HepG2 (cell line): ENCODE measurements at regions not wholly inside any gene's neighbourhood (a gene's known extent, or its start where the extent isn't known, plus 50 kb on each side); places are given as distances from the start of the nearest gene placed in this dataset.

Experiments
- ATAC-seq: fragments of 200-7000 bp; cut with Tn5 transposase; 3 replicates; pipeline ENCODE4 v1.9.1; 2020; ENCODE audit warnings: mild to moderate bottlenecking, moderate library complexity
- BruUV-seq: library from RNA; stranded (reverse); fragments of 400-500 nt; replicated peaks from 2 replicates; lab custom pipeline; 2021; lab: Mats Ljungman, UMichigan
- CTCF ChIA-PET: fragments of 300-600 bp; formaldehyde crosslinking; extraction: SDS; loops from one replicate; lab custom pipeline; 2021; ENCODE audit warnings: low total read pairs, inconsistent platforms, low intra/inter-chr PET ratio; lab: Yijun Ruan, JAX
- POLR2A ChIA-PET: fragments of 350-600 bp; sonication (Branson Sonifier 250); formaldehyde crosslinking; loops from one replicate; lab custom pipeline; 2020; ENCODE audit warnings: antibody characterized with exemption, inconsistent platforms; lab: Yijun Ruan, JAX
- DNase-seq: peaks from one replicate; pipeline ENCODE4 v3.0.0-alpha.2; 2015; ENCODE audit warnings: low spot score
- FAIRE-seq: peaks from 3 replicates; lab custom pipeline; 2011; peaks lifted over from hg19 to GRCh38; lab: Jason Lieb, UNC
- H2AFZ ChIP-seq: one replicate; pipeline ENCODE4 v1.6.1; 2011; ENCODE audit warnings: low read length, inconsistent platforms
- H3K27ac ChIP-seq: fragments of 300-600 bp; 3 replicates; pipeline ENCODE4 v1.8.0; 2011; ENCODE audit warnings: mixed run types, mild to moderate bottlenecking, mixed read lengths, low read length, inconsistent platforms; ENCODE audit not compliant: insufficient read depth; ENCODE audit errors: extremely low read length
- H3K27me3 ChIP-seq, 2 experiments: fragments of 200-600 bp in 1 of 2; 2 replicates in 1 of 2; 3 replicates in 1 of 2; pipeline versions ENCODE4 v1.6.0 to v1.8.0; 2011; ENCODE audit warnings: low read length in 2 of 2, mild to moderate bottlenecking in 2 of 2, moderate library complexity in 2 of 2, inconsistent platforms in 1 of 2; ENCODE audit not compliant: insufficient read depth in 2 of 2, control insufficient read depth in 1 of 2
- H3K36me3 ChIP-seq, 2 experiments: fragments of 200-600 bp in 1 of 2; replicated peaks in 1 of 2; 2 replicates in 1 of 2; 3 replicates in 1 of 2; pipeline versions ENCODE4 v1.5.1 to v1.8.0; 2011; ENCODE audit warnings: low read length in 2 of 2, inconsistent platforms in 1 of 2; ENCODE audit not compliant: insufficient read depth in 2 of 2, control insufficient read depth in 1 of 2
- H3K4me1 ChIP-seq: 2 replicates; pipeline ENCODE4 v1.5.1; 2012; ENCODE audit warnings: low read length, inconsistent platforms; ENCODE audit not compliant: insufficient read depth
- H3K4me2 ChIP-seq: 2 replicates; pipeline ENCODE4 v1.6.0; 2011; ENCODE audit warnings: low read depth, low read length, inconsistent platforms
- H3K4me3 ChIP-seq, 3 experiments: fragments of 200-600 bp in 1 of 3; sonication (generic), shearing (Covaris generic) in 1 of 3; replicated peaks in 1 of 3; 2 replicates each; pipeline ENCODE4 v1.5.1; 2011 to 2016; ENCODE audit warnings: low read length in 3 of 3, inconsistent platforms in 2 of 3, low read depth in 2 of 3, mild to moderate bottlenecking in 2 of 3, control low read depth in 1 of 3, mixed read lengths in 1 of 3; ENCODE audit not compliant: insufficient read depth in 1 of 3
- H3K79me2 ChIP-seq: one replicate; pipeline ENCODE4 v1.6.1; 2011; ENCODE audit warnings: low read length, inconsistent platforms; ENCODE audit not compliant: insufficient read depth
- H3K9ac ChIP-seq: 2 replicates; pipeline ENCODE4 v1.6.0; 2011; ENCODE audit warnings: mild to moderate bottlenecking, low read depth, low read length, inconsistent platforms; ENCODE audit not compliant: insufficient read depth
- H3K9me3 ChIP-seq: 2 replicates; pipeline ENCODE4 v1.5.1; 2012; ENCODE audit warnings: mild to moderate bottlenecking, low read length
- H4K20me1 ChIP-seq: 2 replicates; pipeline ENCODE4 v1.6.0; 2011; ENCODE audit warnings: inconsistent platforms, mild to moderate bottlenecking, low read length, moderate library complexity; ENCODE audit not compliant: insufficient read depth
- ESRRA ChIP-seq: sonication (generic); formaldehyde crosslinking; IDR thresholded peaks from 2 replicates; pipeline ENCODE4 v1.5.1; 2020; ENCODE audit warnings: mild to moderate bottlenecking, low read depth, missing genetic modification reagents
- HMGA1 ChIP-seq: sonication (generic); formaldehyde crosslinking; conservative IDR thresholded peaks from 2 replicates; pipeline ENCODE4 v1.4.0; 2020; ENCODE audit warnings: missing genetic modification reagents
- RFX5 ChIP-seq: IDR thresholded peaks from 2 replicates; pipeline ENCODE4 v1.6.1; 2011; ENCODE audit warnings: low read depth, low read length, improper control_type of control experiment
- RNF2 ChIP-seq: fragments of 450-650 bp; conservative IDR thresholded peaks from 2 replicates; pipeline ENCODE4 v1.6.1; 2016; ENCODE audit warnings: low read depth
- SKI ChIP-seq: fragments of 450-650 bp; IDR thresholded peaks from one replicate; pipeline ENCODE4 v1.6.1; 2018; ENCODE audit warnings: mild to moderate bottlenecking; ENCODE audit not compliant: partially characterized antibody
- ZNF101 ChIP-seq: sonication (generic); formaldehyde crosslinking; IDR thresholded peaks from 2 replicates; pipeline ENCODE4 v1.4.0; 2020; ENCODE audit warnings: mild to moderate bottlenecking, low read depth, missing genetic modification reagents, borderline replicate concordance
- ZNF251 ChIP-seq: sonication (generic); formaldehyde crosslinking; IDR thresholded peaks from 2 replicates; pipeline ENCODE4 v1.9.0; 2021; ENCODE audit warnings: mild to moderate bottlenecking, missing genetic modification reagents
- ZNF709 ChIP-seq: sonication (generic); formaldehyde crosslinking; IDR thresholded peaks from 2 replicates; pipeline ENCODE4 v1.5.0; 2020; ENCODE audit warnings: mild to moderate bottlenecking, missing genetic modification reagents
- WGBS: methylation state at CpG from one replicate; pipeline ENCODE4 v1.1.6; 2017; ENCODE audit warnings: low lambda C conversion rate; 5-methylcytosine and 5-hydroxymethylcytosine counted together
- in situ Hi-C: cut with HindIII; loops from 2 replicates; pipeline ENCODE4 v1.10.0; 2017; ENCODE audit warnings: low pct_unique_long_range_greater_than_20kb; ENCODE audit not compliant: extremely low pct_ligation_motif_present
- intact Hi-C: fragments of 100-400 bp; cut with micrococcal nuclease; formaldehyde crosslinking; loops from one replicate; pipeline ENCODE4 v1.10.0; 2022; ENCODE audit not compliant: unreplicated experiment
- TF ChIP-seq, protein P1 (sequence below): IDR thresholded peaks from 2 replicates; pipeline ENCODE4 v1.6.1; 2016; ENCODE audit warnings: missing genetic modification reagents, missing compliant biosample characterization
- TF ChIP-seq, protein P2 (sequence below): sonication (generic); formaldehyde crosslinking; IDR thresholded peaks from 2 replicates; pipeline ENCODE4 v1.8.0; 2022; ENCODE audit warnings: mild to moderate bottlenecking, missing genetic modification reagents, borderline replicate concordance

DNA sequence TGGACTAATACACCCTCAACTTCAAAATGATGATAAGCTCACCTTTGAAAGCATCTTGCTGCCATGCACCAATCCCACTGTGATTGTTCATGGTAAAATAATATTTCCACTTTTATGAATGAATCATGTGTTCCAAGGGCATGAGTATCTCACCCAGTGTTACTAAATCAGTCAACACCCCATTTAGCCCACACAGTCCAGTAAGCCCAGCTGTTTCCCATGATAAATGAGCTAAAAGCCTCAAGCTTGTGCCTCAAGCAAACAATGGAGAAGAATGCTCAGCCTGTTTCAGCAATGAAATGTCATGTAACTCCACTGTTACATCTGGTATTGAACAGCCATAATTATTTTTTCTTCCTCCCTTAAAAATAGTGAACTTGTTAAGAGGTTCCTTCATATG, 442.5 kb downstream of the XPNPEP1 start:
- no peak overlapping the region for H3K27ac ChIP-seq
- in situ Hi-C loops: no loop called here
- H3K36me3 ChIP-seq: no peaks in the 10 kb centered on the region
- no peak overlapping the region for H2AFZ ChIP-seq
- H4K20me1 ChIP-seq: no peaks in the 10 kb centered on the region
- H3K4me2 ChIP-seq: no peak overlapping the region
- no peaks in the 10 kb centered on the region for H3K9me3 ChIP-seq
- BruUV-seq: no TSS peak
- H3K27me3 ChIP-seq: no peaks in the 10 kb centered on the region
- POLR2A ChIA-PET: no interaction called here
- CTCF ChIA-PET: no interaction called here
- no peak overlapping the region for H3K9ac ChIP-seq
- no peaks in the 10 kb centered on the region for H3K79me2 ChIP-seq
- TF ChIP-seq ESRRA: no peak
- no peak for TF ChIP-seq RFX5
- no peak for TF ChIP-seq ZNF709 (CRISPR knock-in tag)
- no peak for TF ChIP-seq SKI
- TF ChIP-seq ZNF251 (CRISPR knock-in tag): no peak
- FAIRE-seq (no peak), DNase-seq (no peak), ATAC-seq (no peak)
- H3K4me3 ChIP-seq: no peak overlapping the region
- no peaks in the 10 kb centered on the region for H3K4me1 ChIP-seq
- intact Hi-C loops: no loop called here

DNA sequence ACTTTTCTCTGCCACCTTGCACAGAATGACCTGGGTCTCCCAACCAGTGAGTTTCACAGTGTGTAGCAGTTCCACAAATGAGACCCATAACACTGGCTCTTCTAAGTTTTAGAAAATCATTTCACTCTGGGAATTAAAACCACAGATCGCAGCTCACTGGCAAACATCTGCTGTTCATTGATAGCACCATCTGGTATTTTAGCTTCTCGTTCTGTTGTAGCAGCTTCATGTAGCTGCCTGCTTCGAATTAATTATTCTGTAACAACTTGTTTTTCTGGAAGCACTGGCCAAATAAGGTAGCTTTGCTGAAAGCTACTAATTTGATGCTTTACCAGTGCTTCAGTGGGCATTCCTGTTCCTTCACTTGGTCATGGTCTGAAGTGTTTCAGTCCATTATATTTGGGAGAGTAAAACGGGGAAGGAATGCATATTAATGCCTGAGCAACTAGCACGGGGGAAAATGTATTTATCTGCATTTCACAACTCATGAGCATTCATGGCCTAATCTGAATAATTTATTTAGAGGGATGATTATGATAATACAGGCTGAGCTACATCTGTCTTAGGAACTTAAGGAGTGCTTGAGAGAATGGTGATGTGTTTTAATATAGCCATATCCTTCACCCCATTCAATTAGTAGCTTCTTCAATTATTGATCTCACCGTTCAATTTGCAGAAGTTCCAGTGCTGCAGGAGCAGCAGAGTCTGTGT, 447.4 kb downstream of the XPNPEP1 start:
- Histone ChIP-seq H3K4me1 (no peaks in the 10 kb centered on the region), H3K27ac (no peak overlapping the region), H3K9ac (no peak overlapping the region), H4K20me1 (no peaks in the 10 kb centered on the region), H3K9me3 (no peaks in the 10 kb centered on the region)
- CTCF ChIA-PET: no interaction called here
- BruUV-seq: no TSS peak
- intact Hi-C loops: no loop called here
- no peak for ATAC-seq
- DNase-seq: no peak
- no peak for TF ChIP-seq RNF2
- no peak for TF ChIP-seq ZNF101 (CRISPR knock-in tag)
- TF ChIP-seq HMGA1 (CRISPR knock-in tag): no peak
- TF ChIP-seq, protein P1, sequence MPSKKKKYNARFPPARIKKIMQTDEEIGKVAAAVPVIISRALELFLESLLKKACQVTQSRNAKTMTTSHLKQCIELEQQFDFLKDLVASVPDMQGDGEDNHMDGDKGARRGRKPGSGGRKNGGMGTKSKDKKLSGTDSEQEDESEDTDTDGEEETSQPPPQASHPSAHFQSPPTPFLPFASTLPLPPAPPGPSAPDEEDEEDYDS: no peak
- TF ChIP-seq, protein P2, sequence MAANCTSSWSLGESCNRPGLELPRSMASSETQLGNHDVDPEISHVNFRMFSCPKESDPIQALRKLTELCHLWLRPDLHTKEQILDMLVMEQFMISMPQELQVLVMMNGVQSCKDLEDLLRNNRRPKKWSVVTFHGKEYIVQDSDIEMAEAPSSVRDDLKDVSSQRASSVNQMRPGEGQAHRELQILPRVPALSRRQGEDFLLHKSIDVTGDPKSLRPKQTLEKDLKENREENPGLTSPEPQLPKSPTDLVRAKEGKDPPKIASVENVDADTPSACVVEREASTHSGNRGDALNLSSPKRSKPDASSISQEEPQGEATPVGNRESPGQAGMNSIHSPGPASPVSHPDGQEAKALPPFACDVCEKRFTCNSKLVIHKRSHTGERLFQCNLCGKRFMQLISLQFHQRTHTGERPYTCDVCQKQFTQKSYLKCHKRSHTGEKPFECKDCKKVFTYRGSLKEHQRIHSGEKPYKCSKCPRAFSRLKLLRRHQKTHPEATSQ (CRISPR knock-in tag): no peak
- TF ChIP-seq, all 625 proteins: peak for 0
- H3K4me2 ChIP-seq: no peak overlapping the region
- POLR2A ChIA-PET: no interaction called here
- H3K79me2 ChIP-seq: no peaks in the 10 kb centered on the region
- no peaks in the 10 kb centered on the region for H3K27me3 ChIP-seq
- H2AFZ ChIP-seq: no peak overlapping the region
- FAIRE-seq: no peak
- WGBS: 8% methylated on average over 6 of the region's 6 CpGs
- no peaks in the 10 kb centered on the region for H3K36me3 ChIP-seq
- H3K4me3 ChIP-seq: no peak overlapping the region
- in situ Hi-C loops: no loop called here
